HL-60 (cell line): ENCODE measurements at regions not wholly inside any gene's neighbourhood (a gene's known extent, or its start where the extent isn't known, plus 50 kb on each side); places are given as distances from the start of the nearest gene placed in this dataset.

ENCODE experiments used
- CTCF ChIP-seq: IDR thresholded peaks from one replicate; pipeline ENCODE4 v1.5.1; 2011; ENCODE audit warnings: low read length, control low read depth, inconsistent platforms; ENCODE audit not compliant: insufficient read depth
- POLR2AphosphoS5 ChIP-seq: IDR thresholded peaks from 2 replicates; pipeline ENCODE4 v1.6.1; 2012; ENCODE audit warnings: low read depth
- REST ChIP-seq: IDR thresholded peaks from 2 replicates; pipeline ENCODE4 v1.6.1; 2012; ENCODE audit warnings: low read depth; ENCODE audit not compliant: insufficient replicate concordance

- TF ChIP-seq POLR2AphosphoS5: no peak
- no peak for TF ChIP-seq REST
- TF ChIP-seq CTCF: no peak
These were observed 682.6 kb upstream of the SGCG start for GRCh38 chr13:22497991-22498780.
